HEK293 (cell line): ENCODE measurements at regions not wholly inside any gene's neighbourhood (a gene's known extent, or its start where the extent isn't known, plus 50 kb on each side); places are given as distances from the start of the nearest gene placed in this dataset.

ENCODE experiments used
- MZF1 ChIP-seq: fragments of 450-650 bp; formaldehyde crosslinking; IDR thresholded peaks from 2 replicates; pipeline ENCODE4 v1.5.1; 2017; ENCODE audit warnings: missing biosample characterization, missing genetic modification characterization, borderline replicate concordance
- SALL2 ChIP-seq: fragments of 450-650 bp; formaldehyde crosslinking; IDR thresholded peaks from 2 replicates; pipeline ENCODE4 v1.5.0; 2017; ENCODE audit warnings: missing biosample characterization, mild to moderate bottlenecking, missing genetic modification characterization, borderline replicate concordance
- ZEB2 ChIP-seq: fragments of 450-650 bp; formaldehyde crosslinking; IDR thresholded peaks from 2 replicates; pipeline ENCODE4 v1.5.1; 2016; ENCODE audit warnings: missing biosample characterization, missing genetic modification characterization
- ZNF140 ChIP-seq: fragments of 450-650 bp; formaldehyde crosslinking; IDR thresholded peaks from 2 replicates; pipeline ENCODE4 v1.5.1; 2016; ENCODE audit warnings: missing biosample characterization, missing genetic modification characterization
- ZNF76 ChIP-seq: fragments of 450-650 bp; formaldehyde crosslinking; IDR thresholded peaks from 2 replicates; pipeline ENCODE4; 2016; ENCODE audit warnings: low read depth, missing biosample characterization, missing genetic modification characterization, borderline replicate concordance
- ZNF837 ChIP-seq: fragments of 450-650 bp; formaldehyde crosslinking; IDR thresholded peaks from 2 replicates; pipeline ENCODE4 v1.5.1; 2016; ENCODE audit warnings: missing biosample characterization, missing genetic modification characterization
- TF ChIP-seq, protein P1 (sequence below): fragments of 450-650 bp; formaldehyde crosslinking; IDR thresholded peaks from 2 replicates; pipeline ENCODE4 v1.5.1; 2016; ENCODE audit warnings: missing biosample characterization, missing genetic modification characterization
- TF ChIP-seq, protein P2 (sequence below): fragments of 450-650 bp; formaldehyde crosslinking; IDR thresholded peaks from 2 replicates; pipeline ENCODE4 v1.5.1; 2016; ENCODE audit warnings: missing biosample characterization, missing genetic modification characterization

DNA sequence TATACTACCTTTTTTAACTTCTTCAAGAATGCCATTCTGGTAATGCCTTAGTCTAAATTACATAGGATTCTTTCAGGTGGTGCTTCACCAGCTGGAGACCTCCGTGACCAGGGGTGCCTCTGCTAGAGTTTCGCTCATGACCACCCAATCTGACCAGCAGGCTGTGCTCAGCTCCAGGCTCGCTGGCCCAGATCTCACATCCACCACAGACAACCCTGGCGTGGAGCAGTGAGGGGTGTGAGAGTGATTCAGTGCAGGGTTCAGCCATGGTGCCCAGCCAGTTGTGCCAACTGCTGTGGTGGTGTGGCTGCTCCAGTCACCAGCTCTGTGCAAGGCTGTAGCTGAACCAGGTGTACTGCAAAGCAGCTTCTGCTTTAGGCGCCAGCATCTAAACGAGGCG is 198.6 kb downstream of the MMUT start:
- TF ChIP-seq, protein P1, sequence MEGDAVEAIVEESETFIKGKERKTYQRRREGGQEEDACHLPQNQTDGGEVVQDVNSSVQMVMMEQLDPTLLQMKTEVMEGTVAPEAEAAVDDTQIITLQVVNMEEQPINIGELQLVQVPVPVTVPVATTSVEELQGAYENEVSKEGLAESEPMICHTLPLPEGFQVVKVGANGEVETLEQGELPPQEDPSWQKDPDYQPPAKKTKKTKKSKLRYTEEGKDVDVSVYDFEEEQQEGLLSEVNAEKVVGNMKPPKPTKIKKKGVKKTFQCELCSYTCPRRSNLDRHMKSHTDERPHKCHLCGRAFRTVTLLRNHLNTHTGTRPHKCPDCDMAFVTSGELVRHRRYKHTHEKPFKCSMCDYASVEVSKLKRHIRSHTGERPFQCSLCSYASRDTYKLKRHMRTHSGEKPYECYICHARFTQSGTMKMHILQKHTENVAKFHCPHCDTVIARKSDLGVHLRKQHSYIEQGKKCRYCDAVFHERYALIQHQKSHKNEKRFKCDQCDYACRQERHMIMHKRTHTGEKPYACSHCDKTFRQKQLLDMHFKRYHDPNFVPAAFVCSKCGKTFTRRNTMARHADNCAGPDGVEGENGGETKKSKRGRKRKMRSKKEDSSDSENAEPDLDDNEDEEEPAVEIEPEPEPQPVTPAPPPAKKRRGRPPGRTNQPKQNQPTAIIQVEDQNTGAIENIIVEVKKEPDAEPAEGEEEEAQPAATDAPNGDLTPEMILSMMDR (tag by site-specific recombination): no peak
- TF ChIP-seq ZNF76 (tag by site-specific recombination): no peak
- TF ChIP-seq SALL2 (tag by site-specific recombination): no peak
- TF ChIP-seq MZF1: no peak
- TF ChIP-seq ZNF837: no peak
- TF ChIP-seq ZEB2: no peak
- TF ChIP-seq ZNF140 (tag by site-specific recombination): no peak
- TF ChIP-seq, protein P2, sequence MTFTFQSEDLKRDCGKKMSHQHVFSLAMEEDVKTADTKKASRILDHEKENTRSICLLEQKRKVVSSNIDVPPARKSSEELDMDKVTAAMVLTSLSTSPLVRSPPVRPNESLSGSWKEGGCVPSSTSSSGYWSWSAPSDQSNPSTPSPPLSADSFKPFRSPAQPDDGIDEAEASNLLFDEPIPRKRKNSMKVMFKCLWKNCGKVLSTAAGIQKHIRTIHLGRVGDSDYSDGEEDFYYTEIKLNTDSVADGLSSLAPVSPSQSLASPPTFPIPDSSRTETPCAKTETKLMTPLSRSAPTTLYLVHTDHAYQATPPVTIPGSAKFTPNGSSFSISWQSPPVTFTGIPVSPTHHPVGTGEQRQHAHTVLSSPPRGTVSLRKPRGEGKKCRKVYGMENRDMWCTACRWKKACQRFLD (tag by site-specific recombination): no peak
